HCT116 (cell line): ENCODE measurements at regions not wholly inside any gene's neighbourhood (a gene's known extent, or its start where the extent isn't known, plus 50 kb on each side); places are given as distances from the start of the nearest gene placed in this dataset.

Experiments used
- ATF3 ChIP-seq: IDR thresholded peaks from 2 replicates; pipeline ENCODE4 v1.6.1; 2012
- CBX3 ChIP-seq: IDR thresholded peaks from 2 replicates; pipeline ENCODE4 v1.6.1; 2012; ENCODE audit warnings: low read depth
- CEBPB ChIP-seq: IDR thresholded peaks from 2 replicates; pipeline ENCODE4 v1.6.1; 2012; ENCODE audit warnings: low read depth
- CTCF ChIP-seq, 3 experiments: fragments of 200-600 bp in 1 of 3; sonication (generic) in 1 of 3; IDR thresholded peaks in 2 of 3; conservative IDR thresholded peaks in 1 of 3; 2 replicates each; pipeline ENCODE4 v1.5.1; 2012 to 2017; ENCODE audit warnings: low read depth in 2 of 3, low read length in 2 of 3, antibody characterized with exemption in 1 of 3, borderline replicate concordance in 1 of 3, control low read depth in 1 of 3, mild to moderate bottlenecking in 1 of 3, mixed read lengths in 1 of 3, mixed run types in 1 of 3, moderate library complexity in 1 of 3; ENCODE audit not compliant: insufficient read depth in 1 of 3
- EZH2 ChIP-seq: fragments of 200-600 bp; sonication (generic); IDR thresholded peaks from 2 replicates; pipeline ENCODE4 v1.6.1; 2017; ENCODE audit warnings: antibody characterized with exemption, mixed run types
- EZH2phosphoT487 ChIP-seq: fragments of 200-600 bp; IDR thresholded peaks from 2 replicates; pipeline ENCODE4 v1.6.1; 2018; ENCODE audit warnings: antibody characterized with exemption, borderline replicate concordance
- JUND ChIP-seq: IDR thresholded peaks from 2 replicates; pipeline ENCODE4 v1.6.1; 2012
- POLR2A ChIP-seq: IDR thresholded peaks from 2 replicates; pipeline ENCODE4 v1.7.0; 2011; ENCODE audit warnings: borderline replicate concordance; ENCODE audit not compliant: insufficient read depth, insufficient read length; ENCODE audit errors: extremely low read depth
- POLR2AphosphoS5 ChIP-seq: IDR thresholded peaks from 2 replicates; pipeline ENCODE4 v1.6.1; 2011; ENCODE audit warnings: mild to moderate bottlenecking, low read depth, low read length, moderate library complexity
- RAD21 ChIP-seq: IDR thresholded peaks from 2 replicates; pipeline ENCODE4 v1.6.1; 2012; ENCODE audit warnings: low read depth, mild to moderate bottlenecking
- SP1 ChIP-seq: IDR thresholded peaks from 2 replicates; pipeline ENCODE4 v1.6.1; 2012; ENCODE audit warnings: low read depth
- ZNF274 ChIP-seq: fragments of 200-500 bp; sonication (Bioruptor generic); IDR thresholded peaks from 2 replicates; pipeline ENCODE4 v1.6.1; 2014; ENCODE audit warnings: mild to moderate bottlenecking, low read depth, low read length, inconsistent platforms

GRCh38 chr5:17443333-17444130, 54.5 kb upstream of the TAF11L2 start:
- no peak for TF ChIP-seq POLR2A
- no peak for TF ChIP-seq EZH2phosphoT487
- TF ChIP-seq ZNF274: no peak
- no peak for TF ChIP-seq CEBPB
- TF ChIP-seq EZH2: no peak
- no peak for TF ChIP-seq RAD21
- TF ChIP-seq CTCF (IDR thresholded peaks at IDR 0.05 in 2 of 3, conservative IDR thresholded peaks at IDR 0.05 in 1 of 3; ENCODE audit: borderline replicate concordance in 1 of 3, insufficient read depth in 1 of 3, low read depth in 2 of 3, low read length in 2 of 3): no peak
- no peak for TF ChIP-seq JUND
- TF ChIP-seq SP1: no peak
- no peak for TF ChIP-seq CBX3
- no peak for TF ChIP-seq POLR2AphosphoS5
- TF ChIP-seq ATF3: no peak
